ENCODE measurements at regions not wholly inside any gene's neighbourhood (a gene's known extent, or its start where the extent isn't known, plus 50 kb on each side); places are given as distances from the start of the nearest gene placed in this dataset.

GRCh38 chr10:61183967-61184366 is 240.0 kb upstream of the RHOBTB1 start:
- no peaks in the 10 kb centered on the region for H3K9me3 ChIP-seq (ENCODE audit: control insufficient read depth in 5 of 5, low read length in 5 of 5)
- H3K36me3 ChIP-seq (ENCODE audit: control insufficient read depth in 5 of 5, insufficient read depth in 5 of 5, low read length in 5 of 5), result no peaks in the 10 kb centered on the region
- H3K9ac ChIP-seq (ENCODE audit: low read length in 5 of 5), result no peak overlapping the region
- no peak overlapping the region for H3K27ac ChIP-seq (ENCODE audit: low read depth, low read length)
- H3K4me1 ChIP-seq (ENCODE audit: control insufficient read depth in 5 of 5, insufficient read depth in 5 of 5, low read length in 5 of 5), result no peaks in the 10 kb centered on the region
- H3K4me3 ChIP-seq (ENCODE audit: low read depth in 1 of 5, low read length in 5 of 5), result no peak overlapping the region
- H3K27me3 ChIP-seq (ENCODE audit: control insufficient read depth in 5 of 5, insufficient read depth in 4 of 5, low read length in 5 of 5), result no peaks in the 10 kb centered on the region

- Histone ChIP-seq H3K27me3 (ENCODE audit: control insufficient read depth in 5 of 5, insufficient read depth in 4 of 5, low read length in 5 of 5) (no peaks in the 10 kb centered on the region), H3K4me1 (ENCODE audit: control insufficient read depth in 5 of 5, insufficient read depth in 5 of 5, low read length in 5 of 5) (peaks cover 0 to 3% (median 0%) of the 10 kb centered on the region in 5 donors), H3K27ac (ENCODE audit: low read depth, low read length) (no peak overlapping the region), H3K9me3 (ENCODE audit: control insufficient read depth in 5 of 5, low read length in 5 of 5) (no peaks in the 10 kb centered on the region), H3K9ac (ENCODE audit: low read length in 5 of 5) (no peak overlapping the region), H3K4me3 (ENCODE audit: low read depth in 1 of 5, low read length in 5 of 5) (no peak overlapping the region), H3K36me3 (ENCODE audit: control insufficient read depth in 5 of 5, insufficient read depth in 5 of 5, low read length in 5 of 5) (no peaks in the 10 kb centered on the region)
Observed at GRCh38 chr10:61181832-61182231, 237.8 kb upstream of the RHOBTB1 start.

DNA sequence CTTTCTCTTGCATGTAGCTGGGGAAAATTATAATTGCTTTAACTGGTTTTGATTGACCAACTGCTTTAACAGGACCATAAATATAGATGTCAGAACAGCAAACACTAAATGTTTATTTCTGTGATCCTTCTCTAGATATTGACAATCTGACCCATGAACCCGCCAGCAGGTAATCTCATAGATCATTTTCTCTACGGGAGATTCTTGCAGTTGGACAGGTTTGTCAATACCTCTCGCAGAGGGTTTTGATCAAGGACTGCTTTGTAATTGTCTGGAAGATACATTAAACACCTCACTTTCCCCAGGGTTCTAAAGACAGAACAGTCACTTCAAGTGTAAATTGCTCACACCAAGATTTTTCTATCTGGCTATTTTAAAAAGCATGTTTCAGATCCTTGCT is 235.8 kb upstream of the RHOBTB1 start:
- no peak overlapping the region for H3K4me3 ChIP-seq (ENCODE audit: low read depth in 1 of 5, low read length in 5 of 5)
- no peaks in the 10 kb centered on the region for H3K36me3 ChIP-seq (ENCODE audit: control insufficient read depth in 5 of 5, insufficient read depth in 5 of 5, low read length in 5 of 5)
- no peak overlapping the region for H3K27ac ChIP-seq (ENCODE audit: low read depth, low read length)
- H3K27me3 ChIP-seq (ENCODE audit: control insufficient read depth in 5 of 5, insufficient read depth in 4 of 5, low read length in 5 of 5), result no peaks in the 10 kb centered on the region
- no peaks in the 10 kb centered on the region for H3K9me3 ChIP-seq (ENCODE audit: control insufficient read depth in 5 of 5, low read length in 5 of 5)
- H3K4me1 ChIP-seq (ENCODE audit: control insufficient read depth in 5 of 5, insufficient read depth in 5 of 5, low read length in 5 of 5), result peaks cover 0 to 10% (median 2%) of the 10 kb centered on the region in 5 donors
- no peak overlapping the region for H3K9ac ChIP-seq (ENCODE audit: low read length in 5 of 5)

DNA sequence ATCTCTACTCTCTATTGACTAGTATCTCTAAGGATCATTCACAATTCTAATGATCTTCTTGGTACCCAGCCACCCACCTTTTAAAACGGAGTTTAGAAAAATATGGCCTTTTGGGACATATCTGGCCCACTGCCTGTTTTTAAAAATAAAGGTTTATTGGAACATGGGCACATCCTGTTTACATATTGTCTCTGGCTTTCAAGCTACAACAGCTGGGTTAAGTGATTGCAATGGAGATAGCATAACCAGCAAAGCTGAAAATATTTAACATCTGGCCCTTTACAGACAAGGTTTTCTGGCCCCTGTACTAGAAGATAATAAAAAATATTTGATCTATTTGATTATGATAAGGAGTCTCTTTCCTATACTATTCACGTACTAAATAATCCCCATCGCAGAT is 232.4 kb upstream of the RHOBTB1 start:
- Histone ChIP-seq H3K4me1 (ENCODE audit: control insufficient read depth in 5 of 5, insufficient read depth in 5 of 5, low read length in 5 of 5) (peaks cover 0 to 10% (median 2%) of the 10 kb centered on the region in 5 donors), H3K9me3 (ENCODE audit: control insufficient read depth in 5 of 5, low read length in 5 of 5) (no peaks in the 10 kb centered on the region), H3K27ac (ENCODE audit: low read depth, low read length) (no peak overlapping the region), H3K27me3 (ENCODE audit: control insufficient read depth in 5 of 5, insufficient read depth in 4 of 5, low read length in 5 of 5) (no peaks in the 10 kb centered on the region), H3K9ac (ENCODE audit: low read length in 5 of 5) (no peak overlapping the region), H3K4me3 (ENCODE audit: low read depth in 1 of 5, low read length in 5 of 5) (no peak overlapping the region), H3K36me3 (ENCODE audit: control insufficient read depth in 5 of 5, insufficient read depth in 5 of 5, low read length in 5 of 5) (no peaks in the 10 kb centered on the region)

- H3K9ac ChIP-seq (ENCODE audit: low read length in 5 of 5), result no peak overlapping the region
- H3K4me3 ChIP-seq (ENCODE audit: low read depth in 1 of 5, low read length in 5 of 5), result no peak overlapping the region
- H3K27me3 ChIP-seq (ENCODE audit: control insufficient read depth in 5 of 5, insufficient read depth in 4 of 5, low read length in 5 of 5), result no peaks in the 10 kb centered on the region
- H3K36me3 ChIP-seq (ENCODE audit: control insufficient read depth in 5 of 5, insufficient read depth in 5 of 5, low read length in 5 of 5), result no peaks in the 10 kb centered on the region
- peaks cover 0 to 10% (median 2%) of the 10 kb centered on the region in 5 donors for H3K4me1 ChIP-seq (ENCODE audit: control insufficient read depth in 5 of 5, insufficient read depth in 5 of 5, low read length in 5 of 5)
- H3K27ac ChIP-seq (ENCODE audit: low read depth, low read length), result no peak overlapping the region
- H3K9me3 ChIP-seq (ENCODE audit: control insufficient read depth in 5 of 5, low read length in 5 of 5), result no peaks in the 10 kb centered on the region
Observed at GRCh38 chr10:61175316-61175715, 231.3 kb upstream of the RHOBTB1 start.

- Histone ChIP-seq H3K4me1 (ENCODE audit: control insufficient read depth in 5 of 5, insufficient read depth in 5 of 5, low read length in 5 of 5) (peaks cover 0 to 10% (median 2%) of the 10 kb centered on the region in 5 donors), H3K9ac (ENCODE audit: low read length in 5 of 5) (no peak overlapping the region), H3K9me3 (ENCODE audit: control insufficient read depth in 5 of 5, low read length in 5 of 5) (no peaks in the 10 kb centered on the region), H3K4me3 (ENCODE audit: low read depth in 1 of 5, low read length in 5 of 5) (no peak overlapping the region), H3K27me3 (ENCODE audit: control insufficient read depth in 5 of 5, insufficient read depth in 4 of 5, low read length in 5 of 5) (no peaks in the 10 kb centered on the region), H3K27ac (ENCODE audit: low read depth, low read length) (no peak overlapping the region), H3K36me3 (ENCODE audit: control insufficient read depth in 5 of 5, insufficient read depth in 5 of 5, low read length in 5 of 5) (no peaks in the 10 kb centered on the region)
Observed at GRCh38 chr10:61173450-61173849, 229.5 kb upstream of the RHOBTB1 start.

DNA sequence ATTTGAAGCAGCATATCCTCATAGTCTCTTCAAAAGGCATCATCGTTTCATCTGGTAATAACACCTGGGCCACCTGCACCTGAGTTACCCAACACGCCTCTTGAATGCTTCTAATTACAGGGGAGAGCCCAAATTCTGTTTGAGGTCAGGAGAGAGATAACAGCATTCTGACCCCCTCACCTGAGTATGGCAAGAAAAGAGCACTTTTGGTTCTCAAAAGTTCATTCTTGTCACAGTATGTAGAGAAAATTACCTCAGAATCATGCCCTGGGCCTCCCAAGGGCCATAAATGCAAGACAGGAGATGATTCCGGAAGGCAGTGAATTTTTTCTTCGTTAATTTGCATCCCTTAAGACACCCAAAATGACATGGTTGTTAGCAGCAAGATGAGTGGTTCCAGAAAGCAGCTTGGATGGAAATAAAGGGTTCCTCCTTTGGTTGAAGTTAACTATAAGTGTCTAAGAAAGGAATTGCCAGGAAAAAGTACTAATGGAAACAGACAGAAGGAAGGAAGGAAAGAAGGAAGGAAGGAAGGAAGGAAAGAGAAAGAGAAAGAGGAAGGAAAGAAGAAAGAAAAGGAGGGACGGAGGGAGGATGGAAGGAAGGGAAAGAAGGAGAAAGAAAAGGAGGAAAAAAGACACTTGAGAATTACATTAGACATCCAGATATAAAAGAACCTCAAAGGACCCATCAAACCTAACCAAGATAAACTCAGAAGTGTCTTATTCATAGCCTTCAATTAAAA is 228.4 kb upstream of the RHOBTB1 start:
- Histone ChIP-seq H3K27ac (ENCODE audit: low read depth, low read length) (no peak overlapping the region), H3K4me3 (ENCODE audit: low read depth in 1 of 5, low read length in 5 of 5) (no peak overlapping the region), H3K4me1 (ENCODE audit: control insufficient read depth in 5 of 5, insufficient read depth in 5 of 5, low read length in 5 of 5) (peaks cover 0 to 10% (median 2%) of the 10 kb centered on the region in 5 donors), H3K9ac (ENCODE audit: low read length in 5 of 5) (no peak overlapping the region), H3K9me3 (ENCODE audit: control insufficient read depth in 5 of 5, low read length in 5 of 5) (no peaks in the 10 kb centered on the region), H3K27me3 (ENCODE audit: control insufficient read depth in 5 of 5, insufficient read depth in 4 of 5, low read length in 5 of 5) (no peaks in the 10 kb centered on the region), H3K36me3 (ENCODE audit: control insufficient read depth in 5 of 5, insufficient read depth in 5 of 5, low read length in 5 of 5) (no peaks in the 10 kb centered on the region)

- Histone ChIP-seq H3K27me3 (ENCODE audit: control insufficient read depth in 5 of 5, insufficient read depth in 4 of 5, low read length in 5 of 5) (no peaks in the 10 kb centered on the region), H3K4me3 (ENCODE audit: low read depth in 1 of 5, low read length in 5 of 5) (no peak overlapping the region), H3K27ac (ENCODE audit: low read depth, low read length) (no peak overlapping the region), H3K9ac (ENCODE audit: low read length in 5 of 5) (no peak overlapping the region), H3K36me3 (ENCODE audit: control insufficient read depth in 5 of 5, insufficient read depth in 5 of 5, low read length in 5 of 5) (no peaks in the 10 kb centered on the region), H3K4me1 (ENCODE audit: control insufficient read depth in 5 of 5, insufficient read depth in 5 of 5, low read length in 5 of 5) (peaks cover 0 to 4% (median 0%) of the 10 kb centered on the region in 5 donors), H3K9me3 (ENCODE audit: control insufficient read depth in 5 of 5, low read length in 5 of 5) (no peaks in the 10 kb centered on the region)
Observed at GRCh38 chr10:61170594-61170993, 226.6 kb upstream of the RHOBTB1 start.

DNA sequence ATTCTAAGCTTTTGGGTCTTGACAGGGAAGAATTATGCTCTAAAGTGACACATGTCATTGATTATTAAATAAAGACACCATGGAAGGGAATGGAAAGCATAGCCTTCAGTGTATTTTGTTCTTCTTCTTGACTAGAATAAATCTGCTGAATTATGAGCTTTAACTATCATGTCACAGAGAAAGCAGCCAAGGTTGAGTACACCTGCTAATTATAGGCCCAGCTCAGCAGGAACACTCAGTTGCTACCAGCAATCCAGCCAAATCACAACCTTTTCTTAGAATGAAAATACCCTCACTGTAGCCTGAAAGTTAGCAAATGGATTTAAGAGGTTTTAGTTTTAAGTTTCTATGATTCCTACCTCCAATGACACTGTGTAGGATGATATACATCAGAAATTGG is 225.3 kb upstream of the RHOBTB1 start:
- Histone ChIP-seq H3K27ac (ENCODE audit: low read depth, low read length) (no peak overlapping the region), H3K4me1 (ENCODE audit: control insufficient read depth in 5 of 5, insufficient read depth in 5 of 5, low read length in 5 of 5) (peaks cover 0 to 8% (median 8%) of the 10 kb centered on the region in 5 donors), H3K27me3 (ENCODE audit: control insufficient read depth in 5 of 5, insufficient read depth in 4 of 5, low read length in 5 of 5) (no peaks in the 10 kb centered on the region)

DNA sequence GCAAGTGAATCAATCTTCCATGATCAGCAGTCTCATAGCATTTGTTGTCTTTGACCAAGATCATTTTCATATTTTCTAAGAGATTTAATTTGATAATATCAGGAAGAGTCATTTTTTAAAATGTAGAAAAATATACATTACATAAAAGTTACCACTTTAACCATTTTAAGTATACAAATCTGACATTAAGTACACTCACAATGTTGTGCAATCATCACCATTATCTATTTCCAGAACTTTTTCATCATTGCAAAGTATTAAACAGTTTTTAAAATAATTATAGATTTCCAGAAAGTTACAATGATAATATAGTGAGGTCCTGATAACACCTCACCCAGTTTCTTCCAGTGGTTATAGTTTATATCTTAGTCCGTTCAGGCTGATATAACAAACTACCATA is 222.5 kb upstream of the RHOBTB1 start:
- H3K27ac ChIP-seq (ENCODE audit: low read depth, low read length), result no peak overlapping the region
- H3K4me3 ChIP-seq (ENCODE audit: low read depth in 1 of 5, low read length in 5 of 5), result no peak overlapping the region
- H3K9me3 ChIP-seq (ENCODE audit: control insufficient read depth in 5 of 5, low read length in 5 of 5), result no peaks in the 10 kb centered on the region
- H3K4me1 ChIP-seq (ENCODE audit: control insufficient read depth in 5 of 5, insufficient read depth in 5 of 5, low read length in 5 of 5), result peaks cover 0 to 21% (median 12%) of the 10 kb centered on the region in 5 donors
- H3K36me3 ChIP-seq (ENCODE audit: control insufficient read depth in 5 of 5, insufficient read depth in 5 of 5, low read length in 5 of 5), result no peaks in the 10 kb centered on the region
- no peak overlapping the region for H3K9ac ChIP-seq (ENCODE audit: low read length in 5 of 5)
- H3K27me3 ChIP-seq (ENCODE audit: control insufficient read depth in 5 of 5, insufficient read depth in 4 of 5, low read length in 5 of 5), result no peaks in the 10 kb centered on the region

More for the DNA sequence above, 225.3 kb upstream of the RHOBTB1 start:
- Histone ChIP-seq H3K9ac (ENCODE audit: low read length in 5 of 5) (no peak overlapping the region), H3K9me3 (ENCODE audit: control insufficient read depth in 5 of 5, low read length in 5 of 5) (no peaks in the 10 kb centered on the region), H3K4me3 (ENCODE audit: low read depth in 1 of 5, low read length in 5 of 5) (no peak overlapping the region), H3K36me3 (ENCODE audit: control insufficient read depth in 5 of 5, insufficient read depth in 5 of 5, low read length in 5 of 5) (no peaks in the 10 kb centered on the region)

Data from subcutaneous abdominal adipose tissue (tissue), 5 donors.